HG03521 (cell line): ENCODE measurements at regions not wholly inside any gene's neighbourhood (a gene's known extent, or its start where the extent isn't known, plus 50 kb on each side); places are given as distances from the start of the nearest gene placed in this dataset.
"Not testable (repeated sequence)": the region's sequence is repeated elsewhere in the genome, so short reads cannot be mapped to it uniquely, and the experiment has no call there.

Source experiments
- ATAC-seq: cut with Tn5 transposase; IDR thresholded peaks from one replicate; pipeline ENCODE4 v1.9.1; 2021; ENCODE audit warnings: mild to moderate bottlenecking, moderate library complexity; ENCODE audit not compliant: unreplicated experiment

- ATAC-seq: no peak
Measured at GRCh38 chr10:44724415-44725174, 186.5 kb upstream of the TMEM72 start.

DNA sequence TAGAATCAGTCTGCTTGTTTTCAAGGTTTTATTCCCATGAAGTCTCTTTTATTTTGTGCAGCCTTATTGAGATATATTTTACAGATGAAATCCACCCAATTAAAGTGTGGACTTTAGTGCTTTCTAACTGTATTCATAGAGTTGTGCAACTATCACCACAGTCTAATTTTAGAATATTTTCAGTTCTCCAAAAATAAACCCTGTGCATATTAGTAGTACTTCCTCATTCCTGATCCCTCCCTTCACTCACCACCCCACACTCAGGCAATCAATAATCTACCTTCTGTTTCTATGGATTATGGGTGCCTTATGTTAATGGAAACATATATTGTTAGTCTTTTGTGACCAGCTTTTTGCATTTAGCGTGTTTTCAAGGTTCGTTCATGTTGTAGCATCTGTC, 185.7 kb upstream of the TMEM72 start:
- peak; percentile 93 for ATAC-seq

DNA sequence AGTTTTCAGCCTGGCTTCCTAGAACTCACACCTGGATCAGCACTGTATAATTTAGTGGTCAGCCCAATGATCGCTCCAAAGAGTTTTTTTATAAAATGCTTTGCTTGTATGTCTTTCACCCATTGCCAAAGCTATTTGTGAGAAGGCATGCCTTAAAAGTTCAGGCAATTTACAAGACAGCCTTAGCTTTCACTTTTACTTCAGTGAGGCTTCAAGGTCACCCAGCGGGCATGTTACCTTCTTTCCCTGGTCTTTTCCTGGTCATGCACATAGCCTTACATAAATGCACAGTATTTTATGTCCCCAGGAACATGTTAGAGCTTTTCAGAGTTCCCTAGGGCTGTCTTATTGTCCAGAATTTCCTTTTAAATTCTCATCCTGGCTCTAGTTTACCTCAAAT, 179.9 kb upstream of the TMEM72 start:
- no peak for ATAC-seq

- no peak for ATAC-seq
Measured at GRCh38 chr10:44733501-44734488, 177.3 kb upstream of the TMEM72 start.

DNA sequence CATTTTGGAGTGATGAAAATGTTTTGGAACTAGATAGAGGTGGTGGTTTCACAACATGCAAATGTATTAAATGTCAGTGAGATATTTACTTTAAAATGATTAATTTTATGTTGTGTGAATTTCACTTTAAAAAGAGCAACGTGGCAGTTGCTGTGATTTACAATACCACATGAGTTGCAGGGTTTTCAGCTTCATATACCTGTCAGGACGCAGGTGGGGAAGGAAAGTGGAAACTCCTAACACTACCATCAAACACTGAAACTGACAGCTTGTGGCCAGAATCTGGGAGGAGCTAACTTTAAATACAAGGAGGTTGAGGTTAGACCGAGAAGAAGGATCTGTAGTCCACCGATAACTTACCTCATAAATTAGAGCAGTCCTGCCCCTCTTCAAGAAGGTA, 168.9 kb upstream of the TMEM72 start:
- no peak for ATAC-seq

DNA sequence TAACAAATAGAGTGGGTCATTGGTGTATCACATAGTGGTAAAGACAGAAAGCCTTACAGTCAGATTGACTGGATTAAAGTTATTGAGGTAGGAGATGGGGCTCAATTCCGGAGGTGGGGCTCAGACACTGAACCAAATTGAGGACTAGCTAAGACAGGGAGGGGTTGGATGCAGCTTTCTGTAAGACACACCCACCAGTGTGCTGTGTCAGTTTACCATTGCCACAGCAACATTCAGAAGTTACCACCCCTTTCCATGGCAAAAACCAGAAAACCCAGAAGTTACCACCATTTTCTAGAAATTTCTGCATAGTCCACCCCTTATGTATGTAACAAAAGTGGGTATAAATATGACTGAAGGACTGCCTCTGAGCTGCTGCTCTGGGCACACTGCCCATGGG, 167.6 kb upstream of the TMEM72 start:
- no peak for ATAC-seq

- no peak for ATAC-seq
Measured at GRCh38 chr10:44745920-44746319, 165.2 kb upstream of the TMEM72 start.

- no peak for ATAC-seq
Measured at GRCh38 chr10:44747593-44748172, 163.5 kb upstream of the TMEM72 start.

GRCh38 chr10:44749151-44749550, 162.0 kb upstream of the TMEM72 start:
- no peak for ATAC-seq

- ATAC-seq: no peak
Measured at GRCh38 chr10:44752451-44753441, 158.4 kb upstream of the TMEM72 start.

DNA sequence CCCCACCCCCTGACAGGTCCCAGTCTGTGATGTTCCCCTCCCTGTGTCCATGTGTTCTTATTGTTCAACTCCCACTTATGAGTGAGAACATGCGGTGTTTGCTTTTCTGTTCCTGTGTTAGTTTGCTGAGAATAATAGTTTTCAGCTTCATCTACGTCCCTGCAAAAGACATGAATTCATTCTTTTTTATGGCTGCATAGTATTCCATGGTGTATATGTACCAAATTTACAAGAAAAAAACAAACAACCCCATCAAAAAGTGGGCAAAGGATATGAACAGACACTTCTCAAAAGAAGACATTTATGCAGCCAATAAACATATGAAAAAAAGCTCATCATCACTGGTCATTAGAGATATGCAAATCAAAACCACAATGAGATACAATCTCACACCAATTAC, 156.8 kb upstream of the TMEM72 start:
- ATAC-seq: not testable (repeated sequence)

GRCh38 chr10:44755481-44755880, 155.7 kb upstream of the TMEM72 start:
- ATAC-seq: no peak

GRCh38 chr10:44756216-44756615, 154.9 kb upstream of the TMEM72 start:
- no peak for ATAC-seq

- no peak for ATAC-seq
Measured at GRCh38 chr10:44757551-44758205, 153.5 kb upstream of the TMEM72 start.

- ATAC-seq: no peak
Measured at GRCh38 chr10:44759122-44759521, 152.0 kb upstream of the TMEM72 start.

- no peak for ATAC-seq
Measured at GRCh38 chr10:44760513-44760912, 150.6 kb upstream of the TMEM72 start.

DNA sequence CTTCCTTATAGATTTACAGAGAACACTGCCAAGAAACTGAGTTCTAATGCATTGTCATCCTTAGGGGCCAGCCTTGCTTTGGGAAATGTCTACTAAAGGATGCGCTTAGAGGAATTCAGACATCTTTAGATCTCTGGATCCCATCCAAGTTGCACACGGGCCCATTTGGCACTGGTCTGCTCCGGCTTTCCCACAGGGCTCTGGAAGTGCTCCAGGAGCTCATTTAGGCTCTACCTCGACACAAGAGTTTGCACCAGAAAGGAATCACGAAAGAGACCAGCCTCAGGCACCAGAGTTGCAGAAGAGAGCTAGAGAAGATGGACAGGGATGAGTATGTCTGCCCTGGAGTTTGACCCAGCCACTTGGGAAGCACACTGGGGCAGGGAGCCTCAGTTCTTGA, 150.1 kb upstream of the TMEM72 start:
- no peak for ATAC-seq

GRCh38 chr10:44763331-44763730, 147.8 kb upstream of the TMEM72 start:
- no peak for ATAC-seq

GRCh38 chr10:44765299-44765698, 145.8 kb upstream of the TMEM72 start:
- no peak for ATAC-seq

DNA sequence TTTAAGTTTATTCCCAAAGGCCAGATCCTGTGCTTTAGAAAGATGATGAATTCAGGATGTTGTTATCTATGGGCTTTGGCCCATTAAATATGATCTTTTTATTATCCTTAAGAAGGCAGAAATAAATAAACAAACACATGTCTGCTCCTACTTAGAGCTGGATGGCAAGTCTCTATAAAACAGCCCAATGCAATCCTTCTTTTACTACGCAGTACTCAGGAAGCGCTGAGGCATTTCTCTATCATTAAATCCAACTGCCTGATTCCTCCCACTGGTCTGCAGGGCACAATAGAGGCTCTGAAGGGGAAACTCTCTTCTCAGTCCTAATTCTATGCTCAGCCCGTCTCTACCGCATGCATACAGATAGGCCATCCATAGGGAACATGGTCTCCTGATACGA, 144.5 kb upstream of the TMEM72 start:
- ATAC-seq: no peak
